Stomach (tissue), 8 donors: ENCODE measurements at regions not wholly inside any gene's neighbourhood (a gene's known extent, or its start where the extent isn't known, plus 50 kb on each side); places are given as distances from the start of the nearest gene placed in this dataset.

Experiments used
- DNase-seq, 2 donors: peaks; one replicate each; pipeline versions ENCODE4 v3.0.0 to v3.0.0-alpha.2; 2013 to 2019
- H3K27ac ChIP-seq, 5 donors: fragments of 200-600 bp in 4 of 5; sonication (generic) in 4 of 5; one replicate each; pipeline ENCODE4 v1.5.1; 2013 to 2019; ENCODE audit warnings: mild to moderate bottlenecking in 1 of 5, moderate library complexity in 1 of 5
- H3K27me3 ChIP-seq, 3 donors: fragments of 200-600 bp; sonication (generic); one replicate each; pipeline ENCODE4 v1.5.1; 2017 to 2019; ENCODE audit warnings: mixed run types in 1 of 3
- H3K36me3 ChIP-seq, 4 donors: fragments of 200-600 bp; sonication (generic); 1 replicate in 3 of 4; 2 replicates in 1 of 4; pipeline ENCODE4 v1.5.1; 2016 to 2019
- H3K4me1 ChIP-seq, 4 donors: fragments of 200-600 bp; sonication (generic); one replicate each; pipeline ENCODE4 v1.5.1; 2016 to 2019
- H3K4me3 ChIP-seq, 4 donors: fragments of 200-600 bp; sonication (generic) in 3 of 4; one replicate each; pipeline ENCODE4 v1.5.1; 2016 to 2019; ENCODE audit warnings: mild to moderate bottlenecking in 1 of 4
- H3K9me3 ChIP-seq, 4 donors: fragments of 200-600 bp; sonication (generic); one replicate each; pipeline ENCODE4 v1.5.1; 2016 to 2019
- EP300 ChIP-seq: sonication (generic); formaldehyde crosslinking; IDR thresholded peaks from one replicate; pipeline ENCODE4 v1.6.1; 2017; ENCODE audit warnings: antibody characterized with exemption
- POLR2A ChIP-seq, 4 donors: fragments of 450-650 bp; IDR thresholded peaks; one replicate each; pipeline ENCODE4 v1.6.1; 2016; ENCODE audit warnings: antibody characterized with exemption in 4 of 4, control low read depth in 2 of 4, mild to moderate bottlenecking in 1 of 4, moderate library complexity in 1 of 4
- POLR2AphosphoS5 ChIP-seq, 3 donors: sonication (generic); formaldehyde crosslinking; IDR thresholded peaks; one replicate each; pipeline ENCODE4 v1.6.1; 2016; ENCODE audit warnings: antibody characterized with exemption in 3 of 3
- WGBS, 5 donors: extraction: QIAGEN DNeasy Blood & Tissue Kit in 3 of 5; methylation state at CpG; one replicate each; pipeline versions ENCODE4 v1.1.5 to v1.1.7; 2013 to 2018; 5-methylcytosine and 5-hydroxymethylcytosine counted together
- intact Hi-C: fragments of 100-400 bp; cut with DNase I; formaldehyde crosslinking; loops from one replicate; pipeline ENCODE4 v1.15.1; 2023; ENCODE audit warnings: low total_unique reads
- TF ChIP-seq, protein P1 (sequence below), 7 experiments: fragments of 450-650 bp in 4 of 7; fragments of 200-600 bp in 3 of 7; sonication (generic) in 3 of 7; IDR thresholded peaks; one replicate each; pipeline ENCODE4 v1.5.1; 2016 to 2019; ENCODE audit warnings: antibody characterized with exemption in 7 of 7, control low read depth in 2 of 7, mild to moderate bottlenecking in 1 of 7
- donor health status: healthy with polysubstance abuse.
- donor health status: Bipolar disorder and iron deficiency.
- donor health status: healthy.

DNA sequence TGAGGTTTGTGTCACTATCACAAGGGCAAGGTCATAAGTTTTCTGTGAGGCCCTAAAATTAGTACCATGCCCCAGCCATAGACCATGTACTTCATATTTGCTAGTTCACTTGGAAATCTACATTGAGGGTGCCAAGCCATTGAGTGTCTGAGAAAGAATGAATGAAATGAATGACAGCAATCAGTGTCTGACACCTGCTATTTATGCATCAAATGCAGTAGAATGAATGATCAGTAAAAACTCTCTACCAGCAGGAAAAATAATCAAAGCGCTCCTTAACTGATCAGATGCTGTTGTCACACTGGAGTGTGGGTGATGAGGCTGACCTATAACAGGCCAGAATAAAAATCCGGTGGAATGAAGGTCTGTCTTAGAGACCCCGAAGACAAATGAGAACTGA is 467.9 kb upstream of the B3GAT1 start:
- Histone ChIP-seq H3K9me3 (no peaks in the 10 kb centered on the region), H3K4me3 (no peak overlapping the region), H3K27me3 (peaks cover 0 to 50% (median 4%) of the 10 kb centered on the region in 3 donors), H3K36me3 (no peaks in the 10 kb centered on the region), H3K4me1 (no peaks in the 10 kb centered on the region), H3K27ac (no peak overlapping the region)
- 76 to 90% (median 87%) methylated on average over 3 of the region's 3 CpGs for WGBS, 5 donors
- intact Hi-C loops: no loop called here
- no peak for DNase-seq
- no peak for TF ChIP-seq POLR2AphosphoS5 (IDR thresholded peaks at IDR 0.05)
- TF ChIP-seq, protein P1, sequence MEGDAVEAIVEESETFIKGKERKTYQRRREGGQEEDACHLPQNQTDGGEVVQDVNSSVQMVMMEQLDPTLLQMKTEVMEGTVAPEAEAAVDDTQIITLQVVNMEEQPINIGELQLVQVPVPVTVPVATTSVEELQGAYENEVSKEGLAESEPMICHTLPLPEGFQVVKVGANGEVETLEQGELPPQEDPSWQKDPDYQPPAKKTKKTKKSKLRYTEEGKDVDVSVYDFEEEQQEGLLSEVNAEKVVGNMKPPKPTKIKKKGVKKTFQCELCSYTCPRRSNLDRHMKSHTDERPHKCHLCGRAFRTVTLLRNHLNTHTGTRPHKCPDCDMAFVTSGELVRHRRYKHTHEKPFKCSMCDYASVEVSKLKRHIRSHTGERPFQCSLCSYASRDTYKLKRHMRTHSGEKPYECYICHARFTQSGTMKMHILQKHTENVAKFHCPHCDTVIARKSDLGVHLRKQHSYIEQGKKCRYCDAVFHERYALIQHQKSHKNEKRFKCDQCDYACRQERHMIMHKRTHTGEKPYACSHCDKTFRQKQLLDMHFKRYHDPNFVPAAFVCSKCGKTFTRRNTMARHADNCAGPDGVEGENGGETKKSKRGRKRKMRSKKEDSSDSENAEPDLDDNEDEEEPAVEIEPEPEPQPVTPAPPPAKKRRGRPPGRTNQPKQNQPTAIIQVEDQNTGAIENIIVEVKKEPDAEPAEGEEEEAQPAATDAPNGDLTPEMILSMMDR (IDR thresholded peaks at IDR 0.05): no peak
- no peak for TF ChIP-seq EP300
- no peak for TF ChIP-seq POLR2A (IDR thresholded peaks at IDR 0.05)

DNA sequence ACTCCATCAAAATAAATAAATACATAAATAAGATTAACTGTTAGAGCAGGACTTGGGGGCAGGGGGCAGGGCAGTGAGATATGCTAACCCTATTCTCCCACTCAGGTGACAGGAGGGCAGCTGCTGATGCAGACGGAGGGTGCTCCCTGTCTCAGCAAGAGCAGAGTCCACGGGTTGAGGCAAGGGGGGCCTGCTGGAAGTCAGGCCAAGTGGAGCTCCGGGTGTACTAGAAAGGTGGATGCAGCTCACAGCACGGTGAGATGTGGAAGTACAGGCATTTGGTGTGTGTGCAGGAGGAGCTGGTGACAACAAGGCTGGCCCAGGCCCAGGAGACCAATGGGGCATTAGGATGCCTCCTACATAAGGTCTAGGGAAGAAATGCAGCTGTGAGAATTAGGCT is 467.3 kb upstream of the B3GAT1 start:
- intact Hi-C loops: no loop called here
- WGBS, 5 donors: 55 to 66% (median 65%) methylated on average over 4 of the region's 4 CpGs

DNA sequence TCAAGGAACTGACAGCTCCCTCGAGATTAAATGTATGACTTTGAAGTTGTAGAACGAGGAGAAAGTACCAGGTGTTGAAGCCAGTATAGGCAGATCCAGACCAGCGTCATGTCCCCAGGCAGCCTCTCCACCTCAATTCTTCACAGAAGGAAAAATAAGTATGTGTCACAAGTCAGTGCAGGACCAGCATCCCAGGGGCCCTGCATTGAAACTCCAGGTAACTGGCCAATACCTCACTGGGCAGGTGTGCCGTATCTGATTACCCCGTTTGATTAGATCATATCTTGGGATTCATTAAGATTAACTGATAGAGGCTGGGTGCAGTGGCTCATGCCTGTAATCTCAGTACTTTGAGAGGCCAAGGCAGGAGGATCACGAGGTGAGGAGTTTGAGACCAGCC is 466.7 kb upstream of the B3GAT1 start:
- Histone ChIP-seq H3K36me3 (no peaks in the 10 kb centered on the region), H3K27ac (no peak overlapping the region), H3K9me3 (no peaks in the 10 kb centered on the region), H3K27me3 (peaks cover 0 to 52% (median 4%) of the 10 kb centered on the region in 3 donors), H3K4me1 (no peaks in the 10 kb centered on the region), H3K4me3 (no peak overlapping the region)
- intact Hi-C loops: no loop called here
- TF ChIP-seq POLR2AphosphoS5 (IDR thresholded peaks at IDR 0.05): no peak
- TF ChIP-seq, protein P1 (IDR thresholded peaks at IDR 0.05): no peak
- TF ChIP-seq POLR2A (IDR thresholded peaks at IDR 0.05): no peak
- TF ChIP-seq EP300: no peak
- 51 to 71% (median 61%) methylated on average over 5 to 6 of the region's 6 CpGs for WGBS, 5 donors
- DNase-seq: no peak

More for the DNA sequence above, 467.3 kb upstream of the B3GAT1 start:
- Histone ChIP-seq H3K4me1 (no peaks in the 10 kb centered on the region), H3K27me3 (peaks cover 0 to 52% (median 4%) of the 10 kb centered on the region in 3 donors), H3K27ac (no peak overlapping the region), H3K9me3 (no peaks in the 10 kb centered on the region), H3K4me3 (no peak overlapping the region), H3K36me3 (no peaks in the 10 kb centered on the region)
- no peak for TF ChIP-seq POLR2A (IDR thresholded peaks at IDR 0.05)
- TF ChIP-seq POLR2AphosphoS5 (IDR thresholded peaks at IDR 0.05): no peak
- TF ChIP-seq, protein P1 (IDR thresholded peaks at IDR 0.05): no peak
- no peak for TF ChIP-seq EP300
- DNase-seq: no peak

DNA sequence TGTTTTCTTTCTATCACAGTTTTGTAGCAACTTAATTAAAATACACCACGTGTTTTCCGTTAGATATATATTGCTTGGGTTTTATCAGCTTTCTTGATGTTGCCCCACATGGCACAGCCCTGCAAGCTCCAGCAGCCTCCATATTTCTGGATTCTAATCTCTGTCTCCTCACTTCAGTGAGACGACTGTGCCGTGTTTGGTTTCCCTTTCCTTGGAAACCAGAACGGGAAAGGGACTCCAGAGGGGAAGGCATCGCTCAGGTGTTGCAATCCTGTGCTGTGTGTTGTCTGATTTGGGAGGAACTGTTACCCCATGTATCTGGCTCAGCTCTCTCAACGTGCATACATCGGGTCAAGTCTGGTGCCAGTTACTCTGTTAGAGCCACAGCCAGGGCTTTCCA is 464.2 kb upstream of the B3GAT1 start:
- intact Hi-C loops: no loop called here
- TF ChIP-seq POLR2AphosphoS5 (IDR thresholded peaks at IDR 0.05) (no peak), EP300 (no peak)
- TF ChIP-seq, protein P1 (IDR thresholded peaks at IDR 0.05): no peak
- Histone ChIP-seq H3K9me3 (no peaks in the 10 kb centered on the region), H3K36me3 (no peaks in the 10 kb centered on the region), H3K4me3 (no peak overlapping the region), H3K27me3 (peaks cover 0 to 39% (median 4%) of the 10 kb centered on the region in 3 donors), H3K27ac (no peak overlapping the region), H3K4me1 (no peaks in the 10 kb centered on the region)
- DNase-seq: no peak
- 76 to 84% (median 81%) methylated on average over 8 of the region's 8 CpGs for WGBS, 5 donors
